T-cell (primary cell): ENCODE measurements at regions not wholly inside any gene's neighbourhood (a gene's known extent, or its start where the extent isn't known, plus 50 kb on each side); places are given as distances from the start of the nearest gene placed in this dataset.
"Not testable (repeated sequence)": the region's sequence is repeated elsewhere in the genome, so short reads cannot be mapped to it uniquely, and the experiment has no call there.

Source experiments
- ATAC-seq, 4 experiments: fragments of 200-7000 bp in 3 of 4; fragments of 150-1000 bp in 1 of 4; cut with Tn5 transposase; replicated peaks in 1 of 4; 1 replicate in 3 of 4; 2 replicates in 1 of 4; pipeline ENCODE4 v1.10.0; 2021; ENCODE audit warnings: moderate library complexity in 3 of 4, mild to moderate bottlenecking in 2 of 4, moderate number of reproducible peaks in 1 of 4
- CTCF ChIA-PET, 2 donors: fragments of 300-600 bp; sonication (Branson Sonifier 250); formaldehyde crosslinking; loops; one replicate each; lab custom pipeline; 2022; ENCODE audit warnings: antibody characterized with exemption in 2 of 2; lab: Charles Lee
- POLR2A ChIA-PET, 2 donors: fragments of 300-600 bp; sonication (Branson Sonifier 250); formaldehyde crosslinking; loops; one replicate each; lab custom pipeline; 2022; ENCODE audit warnings: antibody characterized with exemption in 2 of 2; lab: Charles Lee
- DNase-seq, 35 experiments: peaks; one replicate each; pipeline versions ENCODE4 v3.0.0 to v3.0.0-alpha.2; 2013 to 2023
- H3K27ac ChIP-seq: one replicate; pipeline ENCODE4 v1.5.1; 2013; ENCODE audit warnings: low read length
- H3K27me3 ChIP-seq, 2 experiments: replicated peaks in 1 of 2; 1 replicate in 1 of 2; 2 replicates in 1 of 2; pipeline versions ENCODE4 v1.6.1 to v1.7.0; 2013; ENCODE audit warnings: low read length in 1 of 2, mixed read lengths in 1 of 2; ENCODE audit not compliant: control insufficient read depth in 2 of 2, insufficient read depth in 2 of 2; ENCODE audit errors: extremely low read depth in 1 of 2
- H3K36me3 ChIP-seq, 2 donors: 1 replicate in 1 of 2; 2 replicates in 1 of 2; pipeline versions ENCODE4 v1.6.1 to v1.7.0; 2013; ENCODE audit warnings: low read length in 1 of 2; ENCODE audit not compliant: control insufficient read depth in 2 of 2, insufficient read depth in 1 of 2; ENCODE audit errors: extremely low read depth in 1 of 2
- H3K4me1 ChIP-seq, 2 experiments: 1 replicate in 1 of 2; 2 replicates in 1 of 2; pipeline versions ENCODE4 v1.6.1 to v1.7.0; 2013; ENCODE audit warnings: low read length in 2 of 2, mixed read lengths in 1 of 2; ENCODE audit not compliant: insufficient read depth in 2 of 2, control insufficient read depth in 1 of 2; ENCODE audit errors: extremely low read depth in 1 of 2
- H3K4me3 ChIP-seq, 2 donors: 1 replicate in 1 of 2; 2 replicates in 1 of 2; pipeline versions ENCODE4 v1.5.1 to v1.7.0; 2013; ENCODE audit warnings: mild to moderate bottlenecking in 2 of 2, low read length in 1 of 2, moderate library complexity in 1 of 2; ENCODE audit not compliant: control insufficient read depth in 1 of 2; ENCODE audit errors: extremely low read depth in 1 of 2
- H3K9me3 ChIP-seq: 2 replicates; pipeline ENCODE4 v1.7.0; 2013
- H3K27ac Mint-ChIP-seq, 2 donors: one replicate each; pipeline ENCODE4 v1.8.0; 2020 to 2021; ENCODE audit warnings: mild to moderate bottlenecking in 2 of 2, mixed read lengths in 2 of 2
- H3K27me3 Mint-ChIP-seq, 2 donors: one replicate each; pipeline ENCODE4 v1.8.0; 2021 to 2022; ENCODE audit warnings: mixed read lengths in 2 of 2
- H3K36me3 Mint-ChIP-seq: one replicate; pipeline ENCODE4 v1.8.0; 2021; ENCODE audit warnings: mixed read lengths
- H3K4me1 Mint-ChIP-seq, 3 donors: one replicate each; pipeline ENCODE4 v1.8.0; 2020 to 2022; ENCODE audit warnings: mixed read lengths in 3 of 3, mild to moderate bottlenecking in 1 of 3
- H3K4me3 Mint-ChIP-seq, 3 donors: one replicate each; pipeline ENCODE4 v1.8.0; 2020 to 2022; ENCODE audit warnings: mild to moderate bottlenecking in 3 of 3, mixed read lengths in 3 of 3, moderate library complexity in 3 of 3
- H3K9me3 Mint-ChIP-seq, 3 donors: one replicate each; pipeline ENCODE4 v1.8.0; 2020 to 2022; ENCODE audit warnings: mixed read lengths in 3 of 3
- WGBS: methylation state at CpG from one replicate; pipeline ENCODE4 v1.1.5; 2013; ENCODE audit warnings: missing lambda C conversion rate; ENCODE audit not compliant: insufficient coverage; 5-methylcytosine and 5-hydroxymethylcytosine counted together

DNA sequence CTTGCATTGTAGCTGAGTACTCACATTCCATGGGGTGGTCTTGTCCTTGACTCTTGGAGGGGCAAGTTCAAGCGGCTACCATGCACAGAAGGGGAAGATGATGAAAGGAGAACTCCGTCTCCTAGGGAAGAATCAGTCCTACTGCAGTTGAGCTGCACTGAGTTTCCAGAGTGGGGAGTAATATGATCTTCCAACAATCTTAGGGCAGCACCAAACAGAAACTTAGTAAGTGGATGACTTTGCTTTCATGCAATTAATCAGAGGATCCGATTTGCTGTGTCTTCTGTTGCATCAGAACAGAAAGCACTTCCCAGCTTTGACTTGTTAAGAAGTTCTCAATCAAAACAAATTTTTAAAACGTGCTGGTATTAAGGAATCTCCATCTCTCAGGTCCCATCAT is 2727.6 kb upstream of the TPTE start:
- H3K27me3 ChIP-seq, POLR2A ChIA-PET, H3K9me3 Mint-ChIP-seq, H3K27ac ChIP-seq, DNase-seq, H3K4me1 Mint-ChIP-seq, H3K9me3 ChIP-seq, H3K36me3 Mint-ChIP-seq, H3K4me3 ChIP-seq, H3K4me1 ChIP-seq, H3K27ac Mint-ChIP-seq, H3K36me3 ChIP-seq, ATAC-seq, H3K27me3 Mint-ChIP-seq, CTCF ChIA-PET, H3K4me3 Mint-ChIP-seq: not testable (repeated sequence)
- no CpG with 5 or more reads among the region's 4 CpGs for WGBS

DNA sequence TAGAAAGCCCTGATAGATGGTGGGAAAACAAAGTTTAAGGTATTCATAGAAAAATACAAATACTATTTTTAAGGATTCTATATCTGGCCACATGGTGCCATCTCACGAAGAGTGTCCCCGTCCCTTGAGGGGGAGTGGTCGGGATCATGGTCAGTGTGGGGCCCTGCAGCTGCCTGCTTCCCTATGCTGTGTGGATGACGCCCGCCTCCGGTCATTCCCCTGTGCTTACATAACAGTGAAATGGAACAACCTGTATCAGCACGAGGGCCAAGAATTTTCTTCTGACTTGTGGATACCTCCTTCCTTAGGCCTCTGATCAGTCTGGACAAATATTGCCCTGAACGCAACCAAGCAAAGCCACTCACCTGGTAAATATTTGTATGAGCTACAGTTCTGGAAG is 2724.1 kb upstream of the TPTE start:
- H3K4me1 Mint-ChIP-seq, H3K27ac ChIP-seq, H3K36me3 ChIP-seq, H3K27me3 Mint-ChIP-seq, H3K9me3 ChIP-seq, H3K4me1 ChIP-seq, ATAC-seq, CTCF ChIA-PET, H3K4me3 ChIP-seq, H3K27me3 ChIP-seq, H3K4me3 Mint-ChIP-seq, H3K9me3 Mint-ChIP-seq, DNase-seq, POLR2A ChIA-PET, H3K36me3 Mint-ChIP-seq, H3K27ac Mint-ChIP-seq: not testable (repeated sequence)
- no CpG with 5 or more reads among the region's 8 CpGs for WGBS

DNA sequence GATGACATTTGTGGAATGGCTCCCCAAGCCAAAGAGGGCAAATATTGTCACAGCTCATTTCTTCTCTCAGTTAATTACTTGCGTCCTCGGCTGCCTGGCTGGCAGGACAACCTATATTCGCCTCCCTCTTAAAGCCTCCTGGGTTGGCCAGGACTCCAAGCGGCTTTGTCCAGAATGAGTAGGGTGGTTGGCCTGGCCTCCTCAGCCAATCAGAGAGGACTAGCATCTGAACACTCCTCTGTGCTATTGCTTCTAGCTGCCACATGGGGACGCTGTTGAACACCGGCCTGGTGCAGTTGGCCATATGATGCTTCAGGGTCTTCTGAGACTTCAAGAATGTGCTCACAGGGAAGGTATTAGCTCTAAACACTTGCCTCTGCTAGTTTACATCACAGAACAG is 2722.9 kb upstream of the TPTE start:
- WGBS = no CpG with 5 or more reads among the region's 6 CpGs
- H3K4me1 ChIP-seq, H3K4me1 Mint-ChIP-seq: not testable (repeated sequence)

DNA sequence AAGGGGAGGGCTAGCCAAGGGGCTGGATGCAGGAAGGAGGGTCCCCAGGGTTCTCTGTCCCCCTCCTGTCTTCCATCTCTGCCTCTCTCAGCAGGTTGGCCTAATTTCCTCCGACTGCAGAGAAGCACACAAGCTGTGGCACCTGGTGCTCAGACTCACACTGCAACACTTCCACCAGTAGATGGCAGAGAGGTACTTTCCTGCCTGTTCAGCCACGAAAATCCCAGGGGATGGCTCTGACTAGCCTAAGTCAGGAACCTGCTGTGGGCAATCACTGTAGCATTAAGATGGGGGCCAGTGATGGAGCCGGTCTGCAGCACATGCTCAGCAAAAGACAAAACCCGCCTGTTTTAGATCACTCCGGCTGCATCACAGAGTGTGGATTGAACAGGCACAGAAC is 2721.7 kb upstream of the TPTE start:
- H3K9me3 ChIP-seq, H3K27me3 ChIP-seq, H3K4me3 ChIP-seq, H3K27me3 Mint-ChIP-seq, H3K36me3 Mint-ChIP-seq, H3K27ac Mint-ChIP-seq, H3K36me3 ChIP-seq, H3K4me1 ChIP-seq, POLR2A ChIA-PET, CTCF ChIA-PET, H3K4me3 Mint-ChIP-seq, H3K4me1 Mint-ChIP-seq, H3K9me3 Mint-ChIP-seq, H3K27ac ChIP-seq, ATAC-seq, DNase-seq: not testable (repeated sequence)
- no CpG with 5 or more reads among the region's 5 CpGs for WGBS

More for the DNA sequence above, 2722.9 kb upstream of the TPTE start:
- peak in 1 of 35 experiments; percentile 1 for DNase-seq
- H3K27me3 Mint-ChIP-seq, ATAC-seq, POLR2A ChIA-PET, H3K36me3 Mint-ChIP-seq, H3K9me3 Mint-ChIP-seq, H3K27me3 ChIP-seq, H3K4me3 ChIP-seq, H3K9me3 ChIP-seq, H3K27ac ChIP-seq, H3K27ac Mint-ChIP-seq, H3K36me3 ChIP-seq, CTCF ChIA-PET, H3K4me3 Mint-ChIP-seq: not testable (repeated sequence)

DNA sequence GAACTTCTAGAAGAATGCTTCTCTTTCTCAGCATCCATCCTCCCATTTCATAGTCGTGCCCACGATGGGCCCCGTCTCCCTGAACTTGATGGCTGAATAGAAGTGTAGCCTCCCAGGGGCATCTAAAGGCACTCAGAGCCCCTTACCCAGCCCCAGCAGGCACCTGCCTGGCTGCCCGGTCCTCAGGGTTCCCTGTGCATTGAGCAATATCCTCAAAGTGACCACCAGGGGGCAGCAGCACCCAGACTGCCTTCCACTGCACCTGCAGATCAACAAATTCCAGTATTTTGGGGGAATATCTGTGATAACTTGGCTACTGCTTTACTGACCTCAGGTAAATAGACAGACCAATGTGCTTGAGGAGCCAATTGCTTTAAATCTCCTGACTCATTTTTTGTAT is 2707.9 kb upstream of the TPTE start:
- H3K4me3 Mint-ChIP-seq, CTCF ChIA-PET, H3K4me1 ChIP-seq, H3K4me1 Mint-ChIP-seq, POLR2A ChIA-PET, H3K9me3 Mint-ChIP-seq, H3K36me3 Mint-ChIP-seq, DNase-seq, H3K27ac ChIP-seq, H3K9me3 ChIP-seq, H3K27me3 Mint-ChIP-seq, H3K27ac Mint-ChIP-seq, H3K36me3 ChIP-seq, H3K4me3 ChIP-seq, H3K27me3 ChIP-seq: not testable (repeated sequence)
- WGBS = no CpG with 5 or more reads among the region's 4 CpGs
- peak in 3 of 4 experiments; percentile 48 to 66 (median 60) for ATAC-seq

DNA sequence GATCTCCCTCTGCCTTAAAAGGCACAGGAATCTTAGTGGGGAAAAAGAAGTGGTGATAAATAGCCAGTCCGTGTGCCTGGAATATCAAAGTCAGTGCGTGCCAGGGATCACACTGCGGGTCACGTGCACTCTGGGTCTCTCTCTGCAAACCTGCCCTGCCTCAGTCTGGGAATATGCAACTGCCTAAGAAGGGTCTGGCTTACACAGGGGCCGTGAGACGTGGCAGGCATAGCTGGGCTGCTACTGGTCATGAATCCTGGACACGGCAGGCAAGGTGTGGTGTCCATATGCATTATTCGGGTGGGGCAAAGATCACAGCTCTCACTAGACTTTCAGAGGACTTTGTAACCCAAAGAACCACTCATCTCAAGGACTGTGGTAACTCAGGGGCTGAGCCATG is 2704.4 kb upstream of the TPTE start:
- H3K9me3 Mint-ChIP-seq, H3K27ac ChIP-seq, H3K9me3 ChIP-seq, ATAC-seq, H3K27ac Mint-ChIP-seq, H3K36me3 Mint-ChIP-seq, POLR2A ChIA-PET, H3K4me3 ChIP-seq, H3K4me1 ChIP-seq, H3K4me1 Mint-ChIP-seq, H3K36me3 ChIP-seq, H3K27me3 ChIP-seq, H3K27me3 Mint-ChIP-seq, CTCF ChIA-PET, DNase-seq, H3K4me3 Mint-ChIP-seq: not testable (repeated sequence)
- WGBS = no CpG with 5 or more reads among the region's 8 CpGs

DNA sequence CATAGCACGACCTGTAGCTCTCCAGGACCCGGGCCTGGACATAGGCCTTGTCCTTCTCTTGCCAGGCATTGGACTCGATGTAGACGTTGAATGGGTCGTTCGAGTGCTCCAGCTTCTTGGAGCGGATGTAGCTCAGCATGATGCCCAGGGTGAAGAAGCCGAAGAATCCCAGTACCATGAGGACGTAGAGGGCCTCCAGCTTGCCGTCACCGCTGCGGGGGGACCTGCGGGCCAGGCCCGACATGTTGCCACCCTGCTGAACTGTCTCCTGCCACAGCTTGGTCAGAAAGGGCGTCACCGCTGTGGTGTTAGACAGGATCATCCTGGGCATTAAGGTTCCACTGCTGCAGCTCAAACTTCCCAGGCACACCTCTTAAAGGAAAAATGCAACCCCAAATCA is 2702.1 kb upstream of the TPTE start:
- not testable (repeated sequence) for H3K9me3 Mint-ChIP-seq

More for the DNA sequence above, 2702.1 kb upstream of the TPTE start:
- H3K9me3 ChIP-seq, H3K36me3 Mint-ChIP-seq, DNase-seq, H3K27ac Mint-ChIP-seq, H3K4me1 ChIP-seq, H3K4me3 Mint-ChIP-seq, H3K36me3 ChIP-seq, ATAC-seq, CTCF ChIA-PET, H3K27me3 ChIP-seq, H3K4me3 ChIP-seq, H3K27ac ChIP-seq, H3K27me3 Mint-ChIP-seq, POLR2A ChIA-PET, H3K4me1 Mint-ChIP-seq: not testable (repeated sequence)
- no CpG with 5 or more reads among the region's 16 CpGs for WGBS
